ENCODE measurements at regions not wholly inside any gene's neighbourhood (a gene's known extent, or its start where the extent isn't known, plus 50 kb on each side); places are given as distances from the start of the nearest gene placed in this dataset.

DNA sequence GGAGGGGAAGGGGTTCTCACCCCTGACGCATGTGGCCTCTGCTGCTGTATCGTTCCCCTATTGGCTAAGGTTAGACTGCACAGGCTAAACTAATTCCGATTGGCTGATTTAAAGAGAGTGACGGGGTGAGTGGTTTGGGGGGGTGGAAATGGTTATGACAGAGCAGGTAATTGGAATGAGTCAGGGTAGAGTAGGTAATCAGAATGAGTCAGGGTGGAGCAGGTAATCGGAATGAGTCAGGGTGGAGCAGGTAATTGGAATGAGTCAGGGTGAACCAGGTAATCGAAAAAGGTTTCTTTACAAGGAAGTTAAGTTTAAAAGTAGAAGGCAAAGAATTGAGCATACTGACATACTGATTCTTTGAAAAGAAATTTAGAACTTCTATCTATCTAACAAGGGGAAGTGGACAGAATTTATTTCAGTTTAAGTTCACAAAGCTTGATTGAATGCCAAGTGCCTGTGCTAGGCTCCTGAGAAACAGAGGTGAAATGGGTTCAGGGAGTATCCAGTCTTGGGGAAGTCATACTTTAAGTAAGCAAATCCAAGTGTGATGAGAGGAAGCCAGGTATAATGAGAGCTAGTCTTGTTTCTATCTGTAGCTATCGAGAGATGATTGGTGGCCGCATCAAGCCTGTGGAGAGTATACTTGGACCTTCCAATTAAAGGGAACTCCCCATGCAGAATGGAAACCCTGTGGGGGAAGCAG, 58.0 kb downstream of the C11orf91 start:
- DNase-seq: no peak
- H3K27me3 ChIP-seq (ENCODE audit: insufficient read depth, low read length): no peaks in the 10 kb centered on the region
- no peak overlapping the region for H3K14ac ChIP-seq (ENCODE audit: insufficient read depth, low read length)
- H3K79me1 ChIP-seq (ENCODE audit: insufficient read depth, low read depth, low read length, poor library complexity, severe bottlenecking): no peaks in the 10 kb centered on the region
- no peak overlapping the region for H4K8ac ChIP-seq (replicated peaks; ENCODE audit: insufficient read length, low read depth, low read length)
- no peak overlapping the region for H3K56ac ChIP-seq (ENCODE audit: insufficient read length, low read depth, low read length)
- no peak overlapping the region; a peak in 1 of 5 replicates for H3K4me3 Mint-ChIP-seq
- H3K9me3 Mint-ChIP-seq: no peaks in the 10 kb centered on the region; a peak in 1 of 5 replicates
- no peak overlapping the region for H2BK15ac ChIP-seq (ENCODE audit: low read depth, low read length)
- H4K20me1 ChIP-seq (ENCODE audit: control insufficient read depth, insufficient read depth, insufficient read length): no peaks in the 10 kb centered on the region
- H3K9ac ChIP-seq (ENCODE audit: extremely low read depth, insufficient read length, low read length): no peak overlapping the region
- H3K27ac Mint-ChIP-seq: no peak overlapping the region; a peak in 1 of 7 replicates
- no peak overlapping the region for H2BK5ac ChIP-seq (ENCODE audit: insufficient read length, low read length)
- WGBS (ENCODE audit: extremely low coverage, insufficient read length, low lambda C conversion rate): no CpG with 5 or more reads among the region's 8 CpGs
- H3K4me1 ChIP-seq (ENCODE audit: insufficient read depth, low read length): no peaks in the 10 kb centered on the region
- no peak overlapping the region for H3K4ac ChIP-seq (ENCODE audit: low read depth, low read length)
- no peak overlapping the region for H2AK5ac ChIP-seq (ENCODE audit: insufficient read length, low read length)
- H3K23ac ChIP-seq (ENCODE audit: insufficient read length, low read depth, low read length): no peak overlapping the region
- H2AFZ ChIP-seq (ENCODE audit: low read length): no peak overlapping the region
- no peak overlapping the region for H2BK20ac ChIP-seq (ENCODE audit: low read depth, low read length, poor library complexity, severe bottlenecking)
- H4K5ac ChIP-seq (ENCODE audit: insufficient read length, low read depth, low read length): no peak overlapping the region
- TF ChIP-seq, protein P1, sequence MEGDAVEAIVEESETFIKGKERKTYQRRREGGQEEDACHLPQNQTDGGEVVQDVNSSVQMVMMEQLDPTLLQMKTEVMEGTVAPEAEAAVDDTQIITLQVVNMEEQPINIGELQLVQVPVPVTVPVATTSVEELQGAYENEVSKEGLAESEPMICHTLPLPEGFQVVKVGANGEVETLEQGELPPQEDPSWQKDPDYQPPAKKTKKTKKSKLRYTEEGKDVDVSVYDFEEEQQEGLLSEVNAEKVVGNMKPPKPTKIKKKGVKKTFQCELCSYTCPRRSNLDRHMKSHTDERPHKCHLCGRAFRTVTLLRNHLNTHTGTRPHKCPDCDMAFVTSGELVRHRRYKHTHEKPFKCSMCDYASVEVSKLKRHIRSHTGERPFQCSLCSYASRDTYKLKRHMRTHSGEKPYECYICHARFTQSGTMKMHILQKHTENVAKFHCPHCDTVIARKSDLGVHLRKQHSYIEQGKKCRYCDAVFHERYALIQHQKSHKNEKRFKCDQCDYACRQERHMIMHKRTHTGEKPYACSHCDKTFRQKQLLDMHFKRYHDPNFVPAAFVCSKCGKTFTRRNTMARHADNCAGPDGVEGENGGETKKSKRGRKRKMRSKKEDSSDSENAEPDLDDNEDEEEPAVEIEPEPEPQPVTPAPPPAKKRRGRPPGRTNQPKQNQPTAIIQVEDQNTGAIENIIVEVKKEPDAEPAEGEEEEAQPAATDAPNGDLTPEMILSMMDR (conservative IDR thresholded peaks at IDR 0.05): no peak
- H3K27me3 Mint-ChIP-seq (ENCODE audit: low read depth): no peaks in the 10 kb centered on the region
- no peak overlapping the region for H2BK12ac ChIP-seq (ENCODE audit: insufficient read length, low read depth, low read length)
- H3K23me2 ChIP-seq (ENCODE audit: insufficient read length, low read depth, low read length, poor library complexity, severe bottlenecking): no peaks in the 10 kb centered on the region
- no peak overlapping the region for H4K91ac ChIP-seq (ENCODE audit: insufficient read length, low read depth, low read length)
- H3K18ac ChIP-seq (ENCODE audit: insufficient read length, low read depth, low read length): no peak overlapping the region
- peaks cover 0 to 4% (median 0%) of the 10 kb centered on the region in 3 experiments; a peak in 1 of 7 replicates for H3K36me3 Mint-ChIP-seq (ENCODE audit: insufficient read depth in 1 of 3, low read depth in 3 of 3)
- peaks cover 5 to 11% of the 10 kb centered on the region in 2 experiments; a peak in 3 of 4 replicates for H3K4me1 Mint-ChIP-seq
- H3K9me3 ChIP-seq (ENCODE audit: control insufficient read depth, low read depth, low read length): no peaks in the 10 kb centered on the region
- H3T11ph ChIP-seq (ENCODE audit: low read length): no peak overlapping the region
- no peak overlapping the region for H3K27ac ChIP-seq (ENCODE audit: insufficient read length, low read depth, low read length)
- H2BK120ac ChIP-seq (ENCODE audit: low read depth, low read length, poor library complexity, severe bottlenecking): no peak overlapping the region
- no peak overlapping the region for H3K4me2 ChIP-seq (ENCODE audit: insufficient read depth, insufficient read length, low read length)
- no peaks in the 10 kb centered on the region for H3K79me2 ChIP-seq (ENCODE audit: insufficient read depth, low read length)
